PC-9 (cell line): ENCODE measurements at regions not wholly inside any gene's neighbourhood (a gene's known extent, or its start where the extent isn't known, plus 50 kb on each side); places are given as distances from the start of the nearest gene placed in this dataset.

ENCODE experiments used
- BruUV-seq: library from RNA; stranded (reverse); fragments of 400-500 nt; replicated peaks from 2 replicates; lab custom pipeline; 2021; lab: Mats Ljungman, UMichigan
- CTCF ChIA-PET: fragments of 300-600 bp; sonication (Branson Sonifier 250); formaldehyde crosslinking; loops from one replicate; lab custom pipeline; 2022; ENCODE audit warnings: antibody characterized with exemption; lab: Charles Lee
- POLR2A ChIA-PET: fragments of 300-600 bp; sonication (Branson Sonifier 250); formaldehyde crosslinking; loops from one replicate; lab custom pipeline; 2022; ENCODE audit warnings: antibody characterized with exemption; ENCODE audit not compliant: unreplicated experiment; lab: Charles Lee
- DNase-seq, 2 experiments: peaks; one replicate each; pipeline versions ENCODE4 v3.0.0 to v3.0.0-alpha.2; 2015 to 2022; ENCODE audit warnings: mixed read lengths in 1 of 2
- H2AFZ ChIP-seq: fragments of 200-600 bp; sonication (generic); 2 replicates; pipeline ENCODE4 v1.8.1; 2017; ENCODE audit warnings: antibody characterized with exemption
- H3F3A ChIP-seq: fragments of 200-600 bp; sonication (generic); 2 replicates; pipeline ENCODE4 v1.8.1; 2017; ENCODE audit warnings: antibody characterized with exemption, mild to moderate bottlenecking, low read depth; ENCODE audit not compliant: insufficient read depth
- H3K27ac ChIP-seq: fragments of 200-600 bp; sonication (generic); 2 replicates; pipeline ENCODE4 v1.6.1; 2016; ENCODE audit warnings: mixed run types
- H3K27me3 ChIP-seq: fragments of 200-600 bp; sonication (generic); 2 replicates; pipeline ENCODE4 v1.6.1; 2016; ENCODE audit warnings: low read depth, mixed run types; ENCODE audit not compliant: insufficient read depth
- H3K36me3 ChIP-seq: fragments of 200-600 bp; sonication (generic); 2 replicates; pipeline ENCODE4 v1.6.1; 2016; ENCODE audit warnings: low read depth, mixed run types
- H3K4me1 ChIP-seq: fragments of 200-600 bp; sonication (generic); replicated peaks from 2 replicates; pipeline ENCODE4 v1.6.1; 2016; ENCODE audit warnings: mixed run types; ENCODE audit not compliant: insufficient read depth
- H3K4me2 ChIP-seq: fragments of 200-600 bp; sonication (generic); 2 replicates; pipeline ENCODE4 v1.6.1; 2017; ENCODE audit warnings: mixed run types
- H3K4me3 ChIP-seq: fragments of 200-600 bp; sonication (generic); 2 replicates; pipeline ENCODE4 v1.6.1; 2016; ENCODE audit warnings: mixed run types
- H3K79me2 ChIP-seq: fragments of 200-600 bp; sonication (generic); 2 replicates; pipeline ENCODE4 v1.6.1; 2017; ENCODE audit warnings: low read depth, mixed run types
- H3K9me2 ChIP-seq: fragments of 200-600 bp; sonication (generic); 2 replicates; pipeline ENCODE4 v1.8.1; 2017; ENCODE audit warnings: mild to moderate bottlenecking; ENCODE audit not compliant: insufficient read depth
- H3K9me3 ChIP-seq: fragments of 200-600 bp; sonication (generic); 2 replicates; pipeline ENCODE4 v1.8.1; 2016; ENCODE audit warnings: low read depth; ENCODE audit not compliant: insufficient read depth
- H4K20me1 ChIP-seq: fragments of 200-600 bp; sonication (generic); 2 replicates; pipeline ENCODE4 v1.8.1; 2017; ENCODE audit not compliant: insufficient read depth
- CTCF ChIP-seq: fragments of 200-600 bp; sonication (generic); conservative IDR thresholded peaks from 2 replicates; pipeline ENCODE4 v1.6.1; 2017; ENCODE audit warnings: mixed run types, antibody characterized with exemption, mild to moderate bottlenecking, moderate library complexity
- EZH2 ChIP-seq: fragments of 200-600 bp; sonication (generic); IDR thresholded peaks from 2 replicates; pipeline ENCODE4 v1.8.0; 2017; ENCODE audit warnings: antibody characterized with exemption, low read depth
- intact Hi-C: fragments of 100-400 bp; cut with micrococcal nuclease; formaldehyde crosslinking; loops from one replicate; pipeline ENCODE4 v1.10.0; 2022; ENCODE audit not compliant: unreplicated experiment

GRCh38 chr6:55009131-55009530, 162.6 kb downstream of the FAM83B start:
- TF ChIP-seq CTCF (no peak), EZH2 (no peak)
- Histone ChIP-seq H3K9me3 (no peaks in the 10 kb centered on the region), H3K36me3 (no peaks in the 10 kb centered on the region), H3K9me2 (no peaks in the 10 kb centered on the region), H3K27ac (no peak overlapping the region), H3K79me2 (no peaks in the 10 kb centered on the region), H2AFZ (no peak overlapping the region), H4K20me1 (no peaks in the 10 kb centered on the region), H3K27me3 (no peaks in the 10 kb centered on the region), H3K4me1 (no peaks in the 10 kb centered on the region), H3K4me2 (no peak overlapping the region), H3F3A (no peaks in the 10 kb centered on the region), H3K4me3 (no peak overlapping the region)
- intact Hi-C loops = no loop called here
- ChIA-PET POLR2A (no interaction called here), CTCF (no interaction called here)
- DNase-seq = no peak
- no TSS peak for BruUV-seq

- no peaks in the 10 kb centered on the region for H3K36me3 ChIP-seq
- ChIA-PET POLR2A (no interaction called here), CTCF (no interaction called here)
- H3K27ac ChIP-seq = no peak overlapping the region
- peaks cover 5% of the 10 kb centered on the region; the same call in 1 of the 2 replicates for H3K4me1 ChIP-seq
- no peaks in the 10 kb centered on the region for H4K20me1 ChIP-seq
- no peak overlapping the region for H3K4me3 ChIP-seq
- no peaks in the 10 kb centered on the region for H3K9me2 ChIP-seq
- no peak overlapping the region for H3K4me2 ChIP-seq
- DNase-seq = no peak
- intact Hi-C loops = no loop called here
- no peaks in the 10 kb centered on the region for H3K9me3 ChIP-seq
- no peaks in the 10 kb centered on the region for H3F3A ChIP-seq
- no peaks in the 10 kb centered on the region for H3K27me3 ChIP-seq
- BruUV-seq = no TSS peak
- no peaks in the 10 kb centered on the region for H3K79me2 ChIP-seq
- H2AFZ ChIP-seq = peak overlapping the region; percentile 23; the same call in 1 of the 2 replicates
- TF ChIP-seq CTCF (no peak), EZH2 (no peak)
These were observed 163.3 kb upstream of the HCRTR2 start for GRCh38 chr6:55011034-55011433.

- no peak overlapping the region for H3K4me2 ChIP-seq
- H3K9me3 ChIP-seq = no peaks in the 10 kb centered on the region
- intact Hi-C loops = no loop called here
- no peaks in the 10 kb centered on the region for H4K20me1 ChIP-seq
- H3K79me2 ChIP-seq = no peaks in the 10 kb centered on the region
- no peak overlapping the region for H3K27ac ChIP-seq
- no peaks in the 10 kb centered on the region for H3F3A ChIP-seq
- no peak overlapping the region for H2AFZ ChIP-seq
- H3K4me1 ChIP-seq = peaks cover 5% of the 10 kb centered on the region; the same call in 1 of the 2 replicates
- CTCF ChIA-PET = no interaction called here
- H3K36me3 ChIP-seq = no peaks in the 10 kb centered on the region
- H3K4me3 ChIP-seq = no peak overlapping the region
- DNase-seq = no peak
- POLR2A ChIA-PET = no interaction called here
- TF ChIP-seq CTCF (no peak), EZH2 (no peak)
- no TSS peak for BruUV-seq
- H3K9me2 ChIP-seq = no peaks in the 10 kb centered on the region
- no peaks in the 10 kb centered on the region for H3K27me3 ChIP-seq
These were observed 161.9 kb upstream of the HCRTR2 start for GRCh38 chr6:55012454-55012853.
